ENCODE measurements at regions not wholly inside any gene's neighbourhood (a gene's known extent, or its start where the extent isn't known, plus 50 kb on each side); places are given as distances from the start of the nearest gene placed in this dataset.
A peak's percentile ranks its signal among the peaks of the same experiment; 100 is the strongest.

DNA sequence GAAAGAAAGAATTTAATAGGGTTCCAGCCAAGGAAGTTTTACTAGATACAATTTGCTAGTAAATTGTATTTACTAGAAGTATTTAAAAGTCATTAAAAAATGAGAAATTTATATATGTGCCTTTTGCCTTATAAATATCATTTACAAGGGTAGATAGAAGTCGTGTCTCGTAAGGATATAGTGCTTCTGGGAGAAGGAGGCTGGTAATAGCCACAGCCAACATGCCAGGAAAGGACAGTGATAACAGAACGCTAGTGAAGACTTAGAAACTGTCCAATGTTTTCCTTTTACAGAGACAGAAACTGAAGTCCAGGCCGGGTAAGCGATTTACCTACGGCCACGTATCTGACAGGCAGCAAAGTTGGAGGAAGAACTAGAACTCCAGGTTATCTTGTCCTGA lies 113.5 kb upstream of the LRRN1 start:
- H3K4me1 Mint-ChIP-seq = peaks cover 10% of the 10 kb centered on the region
- H3K9me3 Mint-ChIP-seq = peaks cover 3% of the 10 kb centered on the region
- H3K27me3 Mint-ChIP-seq (ENCODE audit: low read depth) = peaks cover 7% of the 10 kb centered on the region
- no peak overlapping the region for H3K27ac Mint-ChIP-seq
- H3K4me3 Mint-ChIP-seq = no peak overlapping the region
- no peaks in the 10 kb centered on the region for H3K36me3 Mint-ChIP-seq (ENCODE audit: low read depth)
- no peak for TF ChIP-seq CTCF (IDR thresholded peaks at IDR 0.05; ENCODE audit: unreplicated experiment in 3 of 3)

- H3K4me1 Mint-ChIP-seq = no peaks in the 10 kb centered on the region
- no peak overlapping the region for H3K27ac Mint-ChIP-seq
- peaks cover 7% of the 10 kb centered on the region for H3K27me3 Mint-ChIP-seq (ENCODE audit: low read depth)
- peaks cover 3% of the 10 kb centered on the region for H3K9me3 Mint-ChIP-seq
- no peaks in the 10 kb centered on the region for H3K36me3 Mint-ChIP-seq (ENCODE audit: low read depth)
- TF ChIP-seq CTCF (IDR thresholded peaks at IDR 0.05; ENCODE audit: unreplicated experiment in 3 of 3) = no peak
- no peak overlapping the region for H3K4me3 Mint-ChIP-seq
These were observed 116.0 kb upstream of the LRRN1 start for GRCh38 chr3:3683261-3683660.

- no peaks in the 10 kb centered on the region for H3K36me3 Mint-ChIP-seq (ENCODE audit: low read depth)
- peaks cover 5% of the 10 kb centered on the region for H3K9me3 Mint-ChIP-seq
- no peak overlapping the region for H3K4me3 Mint-ChIP-seq
- H3K27ac Mint-ChIP-seq = no peak overlapping the region
- no peak for TF ChIP-seq CTCF (IDR thresholded peaks at IDR 0.05; ENCODE audit: unreplicated experiment in 3 of 3)
- no peaks in the 10 kb centered on the region for H3K4me1 Mint-ChIP-seq
- no peaks in the 10 kb centered on the region for H3K27me3 Mint-ChIP-seq (ENCODE audit: low read depth)
These were observed 123.4 kb upstream of the LRRN1 start for GRCh38 chr3:3675801-3676200.

DNA sequence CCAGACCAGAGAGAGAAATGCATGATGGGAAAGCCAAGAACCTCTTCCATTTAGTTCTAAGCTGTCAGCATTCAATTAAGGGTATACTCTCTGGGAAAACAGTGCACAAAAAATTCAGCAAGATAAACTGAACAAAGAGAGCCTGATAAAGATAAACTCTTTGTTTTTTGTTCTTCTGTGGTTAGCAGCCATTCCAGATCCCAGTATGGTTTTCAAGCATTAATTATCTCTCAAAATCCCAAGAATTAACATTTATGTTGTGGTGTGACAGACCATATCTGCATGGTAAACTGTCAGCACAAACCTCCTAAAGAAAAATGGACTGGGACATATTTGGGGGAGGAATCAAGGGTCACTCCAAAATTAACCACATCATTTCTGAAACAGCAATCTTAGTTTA lies 124.0 kb upstream of the LRRN1 start:
- H3K36me3 Mint-ChIP-seq (ENCODE audit: low read depth) = no peaks in the 10 kb centered on the region
- no peak for TF ChIP-seq CTCF (IDR thresholded peaks at IDR 0.05; ENCODE audit: unreplicated experiment in 3 of 3)
- H3K27ac Mint-ChIP-seq = peak overlapping the region in 1 of 3 experiments; percentile 74
- no peaks in the 10 kb centered on the region for H3K4me1 Mint-ChIP-seq
- no peak overlapping the region for H3K4me3 Mint-ChIP-seq
- no peaks in the 10 kb centered on the region for H3K27me3 Mint-ChIP-seq (ENCODE audit: low read depth)
- H3K9me3 Mint-ChIP-seq = peaks cover 5% of the 10 kb centered on the region

- H3K27ac Mint-ChIP-seq = no peak overlapping the region
- no peaks in the 10 kb centered on the region for H3K27me3 Mint-ChIP-seq (ENCODE audit: low read depth)
- H3K4me3 Mint-ChIP-seq = no peak overlapping the region
- no peaks in the 10 kb centered on the region for H3K36me3 Mint-ChIP-seq (ENCODE audit: low read depth)
- no peak for TF ChIP-seq CTCF (IDR thresholded peaks at IDR 0.05; ENCODE audit: unreplicated experiment in 3 of 3)
- H3K9me3 Mint-ChIP-seq = peaks cover 7% of the 10 kb centered on the region
- peaks cover 6% of the 10 kb centered on the region for H3K4me1 Mint-ChIP-seq
These were observed 132.6 kb upstream of the LRRN1 start for GRCh38 chr3:3666664-3667063.

- H3K27me3 Mint-ChIP-seq (ENCODE audit: low read depth) = no peaks in the 10 kb centered on the region
- no peak overlapping the region for H3K4me3 Mint-ChIP-seq
- H3K9me3 Mint-ChIP-seq = peaks cover 7% of the 10 kb centered on the region
- no peak for TF ChIP-seq CTCF (IDR thresholded peaks at IDR 0.05; ENCODE audit: unreplicated experiment in 3 of 3)
- H3K36me3 Mint-ChIP-seq (ENCODE audit: low read depth) = no peaks in the 10 kb centered on the region
- no peak overlapping the region for H3K27ac Mint-ChIP-seq
- H3K4me1 Mint-ChIP-seq = peaks cover 10% of the 10 kb centered on the region
These were observed 133.1 kb upstream of the LRRN1 start for GRCh38 chr3:3665961-3666640.
